GM21526 (cell line): ENCODE measurements at regions not wholly inside any gene's neighbourhood (a gene's known extent, or its start where the extent isn't known, plus 50 kb on each side); places are given as distances from the start of the nearest gene placed in this dataset.

Experiments
- ATAC-seq: cut with Tn5 transposase; IDR thresholded peaks from one replicate; pipeline ENCODE4 v1.9.1; 2021; ENCODE audit warnings: moderate library complexity; ENCODE audit not compliant: unreplicated experiment, low FRiP score

- no peak for ATAC-seq
Observed at GRCh38 chr7:25391295-25391861, 163.1 kb upstream of the NPVF start.

- ATAC-seq: no peak
Observed at GRCh38 chr7:25391961-25392587, 163.8 kb upstream of the NPVF start.

GRCh38 chr7:25392588-25393338 is 164.5 kb upstream of the NPVF start:
- no peak for ATAC-seq

- no peak for ATAC-seq
Observed at GRCh38 chr7:25395976-25396375, 167.7 kb upstream of the NPVF start.

- no peak for ATAC-seq
Observed at GRCh38 chr7:25396668-25397067, 168.4 kb upstream of the NPVF start.

- no peak for ATAC-seq
Observed at GRCh38 chr7:25398418-25398817, 170.1 kb upstream of the NPVF start.

- no peak for ATAC-seq
Observed at GRCh38 chr7:25399000-25399750, 170.9 kb upstream of the NPVF start.

GRCh38 chr7:25402532-25402931 is 174.2 kb upstream of the NPVF start:
- ATAC-seq: no peak

GRCh38 chr7:25405736-25406135 is 177.4 kb upstream of the NPVF start:
- ATAC-seq: no peak

- no peak for ATAC-seq
Observed at GRCh38 chr7:25407053-25407452, 178.8 kb upstream of the NPVF start.

GRCh38 chr7:25408012-25408687 is 179.9 kb upstream of the NPVF start:
- no peak for ATAC-seq

GRCh38 chr7:25408876-25409275 is 180.6 kb upstream of the NPVF start:
- ATAC-seq: no peak

GRCh38 chr7:25409897-25410636 is 181.8 kb upstream of the NPVF start:
- no peak for ATAC-seq

- ATAC-seq: no peak
Observed at GRCh38 chr7:25420771-25421170, 192.5 kb upstream of the NPVF start.

GRCh38 chr7:25424113-25424512 is 195.8 kb upstream of the NPVF start:
- no peak for ATAC-seq

- no peak for ATAC-seq
Observed at GRCh38 chr7:25424855-25425254, 196.6 kb upstream of the NPVF start.

GRCh38 chr7:25427721-25428120 is 199.4 kb upstream of the NPVF start:
- ATAC-seq: no peak

GRCh38 chr7:25429731-25430130 is 201.4 kb upstream of the NPVF start:
- ATAC-seq: no peak

GRCh38 chr7:25430200-25430931 is 202.1 kb upstream of the NPVF start:
- no peak for ATAC-seq
